Suprapubic skin (tissue), 4 donors: ENCODE measurements at regions not wholly inside any gene's neighbourhood (a gene's known extent, or its start where the extent isn't known, plus 50 kb on each side); places are given as distances from the start of the nearest gene placed in this dataset.

Source experiments
- DNase-seq, 2 donors: peaks; one replicate each; pipeline ENCODE4 v3.0.0-alpha.2; 2019; ENCODE audit warnings: low spot score in 2 of 2
- H3K27ac ChIP-seq: fragments of 200-600 bp; sonication (generic); one replicate; pipeline ENCODE4 v1.5.1; 2019
- H3K27me3 ChIP-seq: fragments of 200-600 bp; sonication (generic); one replicate; pipeline ENCODE4 v1.5.1; 2019
- H3K36me3 ChIP-seq: fragments of 200-600 bp; sonication (generic); one replicate; pipeline ENCODE4 v1.5.1; 2019
- H3K4me1 ChIP-seq: fragments of 200-600 bp; sonication (generic); one replicate; pipeline ENCODE4 v1.5.1; 2019
- H3K4me3 ChIP-seq: fragments of 200-600 bp; sonication (generic); one replicate; pipeline ENCODE4 v1.5.1; 2019; ENCODE audit warnings: mild to moderate bottlenecking
- H3K9me3 ChIP-seq: fragments of 200-600 bp; sonication (generic); one replicate; pipeline ENCODE4 v1.5.1; 2019
- CTCF ChIP-seq, 2 donors: fragments of 200-600 bp in 1 of 2; fragments of 450-650 bp in 1 of 2; sonication (generic) in 1 of 2; IDR thresholded peaks; one replicate each; pipeline ENCODE4 v1.5.1; 2016 to 2019; ENCODE audit warnings: antibody characterized with exemption in 2 of 2, mild to moderate bottlenecking in 1 of 2, moderate library complexity in 1 of 2
- EP300 ChIP-seq: sonication (generic); formaldehyde crosslinking; IDR thresholded peaks from one replicate; pipeline ENCODE4 v1.6.1; 2017; ENCODE audit warnings: antibody characterized with exemption
- POLR2A ChIP-seq, 2 donors: fragments of 450-650 bp; IDR thresholded peaks; one replicate each; pipeline ENCODE4 v1.6.1; 2017; ENCODE audit warnings: antibody characterized with exemption in 2 of 2, mild to moderate bottlenecking in 2 of 2, moderate library complexity in 2 of 2
- POLR2AphosphoS5 ChIP-seq, 3 donors: sonication (generic); formaldehyde crosslinking; IDR thresholded peaks; one replicate each; pipeline ENCODE4 v1.6.1; 2017; ENCODE audit warnings: antibody characterized with exemption in 3 of 3
- WGBS: methylation state at CpG from one replicate; pipeline ENCODE4 v1.1.5; 2018; 5-methylcytosine and 5-hydroxymethylcytosine counted together

- Histone ChIP-seq H3K27me3 (no peaks in the 10 kb centered on the region), H3K27ac (no peak overlapping the region), H3K36me3 (no peaks in the 10 kb centered on the region), H3K9me3 (no peaks in the 10 kb centered on the region), H3K4me3 (no peak overlapping the region), H3K4me1 (no peaks in the 10 kb centered on the region)
- DNase-seq, result no peak
- TF ChIP-seq EP300 (no peak), POLR2A (IDR thresholded peaks at IDR 0.05) (no peak), POLR2AphosphoS5 (IDR thresholded peaks at IDR 0.05) (no peak), CTCF (IDR thresholded peaks at IDR 0.05) (no peak)
- WGBS, result 91% methylated on average over 2 of the region's 2 CpGs
Measured at GRCh38 chr6:14426281-14426680, 308.7 kb downstream of the CD83 start.

DNA sequence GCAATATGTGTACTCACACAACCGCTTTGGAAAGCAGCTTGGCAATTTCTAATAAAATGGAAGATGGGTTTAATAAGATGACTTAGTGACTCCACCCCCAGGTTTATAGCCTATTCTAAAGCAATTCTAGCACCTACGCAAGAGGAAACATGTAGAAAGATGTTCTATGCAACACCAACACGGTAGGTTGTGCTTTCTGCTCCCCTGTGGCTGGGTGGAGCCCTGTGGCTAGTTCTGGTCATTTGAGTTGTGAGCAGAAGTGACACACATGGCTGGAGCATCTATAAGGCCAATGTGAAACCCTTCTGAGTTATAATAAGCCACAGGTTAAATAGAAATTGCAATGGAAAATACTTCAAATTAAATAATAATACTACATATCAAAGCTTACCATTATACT is 310.7 kb downstream of the CD83 start:
- no peaks in the 10 kb centered on the region for H3K4me1 ChIP-seq
- no peak for DNase-seq
- no peaks in the 10 kb centered on the region for H3K36me3 ChIP-seq
- no peak overlapping the region for H3K27ac ChIP-seq
- no peaks in the 10 kb centered on the region for H3K9me3 ChIP-seq
- WGBS, result 81% methylated on average over 3 of the region's 3 CpGs
- TF ChIP-seq CTCF (IDR thresholded peaks at IDR 0.05), result no peak
- H3K27me3 ChIP-seq, result no peaks in the 10 kb centered on the region
- H3K4me3 ChIP-seq, result no peak overlapping the region

- TF ChIP-seq CTCF (IDR thresholded peaks at IDR 0.05) (no peak), POLR2A (IDR thresholded peaks at IDR 0.05) (no peak), EP300 (no peak), POLR2AphosphoS5 (IDR thresholded peaks at IDR 0.05) (no peak)
- Histone ChIP-seq H3K4me1 (no peaks in the 10 kb centered on the region), H3K36me3 (no peaks in the 10 kb centered on the region), H3K9me3 (no peaks in the 10 kb centered on the region), H3K27me3 (no peaks in the 10 kb centered on the region), H3K4me3 (no peak overlapping the region), H3K27ac (no peak overlapping the region)
- DNase-seq, result no peak
- WGBS, result 89% methylated on average over 10 of the region's 10 CpGs
Measured at GRCh38 chr6:14429396-14429795, 311.8 kb downstream of the CD83 start.

DNA sequence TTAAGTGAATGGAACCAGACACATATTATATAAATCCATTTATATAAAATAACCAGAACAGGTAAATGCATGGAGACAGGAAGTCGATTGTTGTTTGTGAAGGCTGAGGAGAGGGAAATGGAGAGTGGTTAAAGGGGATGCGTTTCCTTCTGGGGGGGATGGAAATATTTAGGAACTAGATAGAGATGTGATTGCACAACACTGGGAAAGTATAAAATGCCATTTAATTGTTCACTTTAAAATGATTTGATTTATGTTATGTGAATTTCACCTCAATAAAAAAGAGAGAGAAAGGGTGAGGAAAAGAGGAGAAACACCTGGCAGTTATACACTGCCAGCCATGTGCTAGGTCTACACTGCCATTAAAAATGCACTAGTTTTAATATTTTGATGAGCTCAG is 312.6 kb downstream of the CD83 start:
- no peak for TF ChIP-seq POLR2A (IDR thresholded peaks at IDR 0.05)
- no peak for TF ChIP-seq CTCF (IDR thresholded peaks at IDR 0.05)
- no peak for TF ChIP-seq EP300
- TF ChIP-seq POLR2AphosphoS5 (IDR thresholded peaks at IDR 0.05), result no peak
- no peak overlapping the region for H3K27ac ChIP-seq
- H3K4me3 ChIP-seq, result no peak overlapping the region
- no peaks in the 10 kb centered on the region for H3K9me3 ChIP-seq
- DNase-seq, result no peak
- H3K4me1 ChIP-seq, result no peaks in the 10 kb centered on the region
- H3K36me3 ChIP-seq, result no peaks in the 10 kb centered on the region
- H3K27me3 ChIP-seq, result no peaks in the 10 kb centered on the region
- WGBS, result 78% methylated on average over 2 of the region's 2 CpGs

GRCh38 chr6:14431385-14432330 is 314.1 kb downstream of the CD83 start:
- WGBS, result 34% methylated on average over 14 of the region's 14 CpGs
- H3K27ac ChIP-seq, result peak overlapping the region; percentile 54
- no peaks in the 10 kb centered on the region for H3K27me3 ChIP-seq

More at GRCh38 chr6:14431385-14432330, 314.1 kb downstream of the CD83 start:
- Histone ChIP-seq H3K9me3 (no peaks in the 10 kb centered on the region), H3K4me1 (no peaks in the 10 kb centered on the region), H3K4me3 (no peak overlapping the region), H3K36me3 (no peaks in the 10 kb centered on the region)
- no peak for DNase-seq
- TF ChIP-seq POLR2A (IDR thresholded peaks at IDR 0.05) (no peak), EP300 (no peak), POLR2AphosphoS5 (IDR thresholded peaks at IDR 0.05) (no peak), CTCF (IDR thresholded peaks at IDR 0.05) (no peak)
